ENCODE measurements at regions not wholly inside any gene's neighbourhood (a gene's known extent, or its start where the extent isn't known, plus 50 kb on each side); places are given as distances from the start of the nearest gene placed in this dataset.

DNA sequence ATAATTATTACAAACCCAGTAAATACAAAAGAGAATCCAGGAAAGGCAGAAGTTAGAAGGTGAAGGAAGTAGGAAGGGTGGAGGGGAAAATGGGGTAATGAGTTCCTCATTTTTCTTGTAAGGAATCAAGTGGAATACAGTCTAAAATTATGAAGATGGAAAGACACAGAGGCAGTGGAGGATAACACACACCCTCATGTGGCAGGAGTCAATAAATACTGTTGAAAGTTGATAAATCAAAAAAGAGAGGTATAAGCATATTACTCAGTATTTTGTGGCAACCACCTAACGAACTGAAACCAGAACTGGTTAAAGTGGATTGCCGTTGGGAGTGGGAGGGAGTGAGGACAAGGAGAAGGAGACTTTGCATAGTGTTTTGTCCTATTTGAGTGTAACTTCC is 78.6 kb upstream of the SLC44A3 start:
- TF ChIP-seq, protein P1, sequence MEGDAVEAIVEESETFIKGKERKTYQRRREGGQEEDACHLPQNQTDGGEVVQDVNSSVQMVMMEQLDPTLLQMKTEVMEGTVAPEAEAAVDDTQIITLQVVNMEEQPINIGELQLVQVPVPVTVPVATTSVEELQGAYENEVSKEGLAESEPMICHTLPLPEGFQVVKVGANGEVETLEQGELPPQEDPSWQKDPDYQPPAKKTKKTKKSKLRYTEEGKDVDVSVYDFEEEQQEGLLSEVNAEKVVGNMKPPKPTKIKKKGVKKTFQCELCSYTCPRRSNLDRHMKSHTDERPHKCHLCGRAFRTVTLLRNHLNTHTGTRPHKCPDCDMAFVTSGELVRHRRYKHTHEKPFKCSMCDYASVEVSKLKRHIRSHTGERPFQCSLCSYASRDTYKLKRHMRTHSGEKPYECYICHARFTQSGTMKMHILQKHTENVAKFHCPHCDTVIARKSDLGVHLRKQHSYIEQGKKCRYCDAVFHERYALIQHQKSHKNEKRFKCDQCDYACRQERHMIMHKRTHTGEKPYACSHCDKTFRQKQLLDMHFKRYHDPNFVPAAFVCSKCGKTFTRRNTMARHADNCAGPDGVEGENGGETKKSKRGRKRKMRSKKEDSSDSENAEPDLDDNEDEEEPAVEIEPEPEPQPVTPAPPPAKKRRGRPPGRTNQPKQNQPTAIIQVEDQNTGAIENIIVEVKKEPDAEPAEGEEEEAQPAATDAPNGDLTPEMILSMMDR (conservative IDR thresholded peaks at IDR 0.05), result peak; percentile 33; the same call in 1 of the 2 replicates
- peak overlapping the region; percentile 94 for H3K27ac ChIP-seq

DNA sequence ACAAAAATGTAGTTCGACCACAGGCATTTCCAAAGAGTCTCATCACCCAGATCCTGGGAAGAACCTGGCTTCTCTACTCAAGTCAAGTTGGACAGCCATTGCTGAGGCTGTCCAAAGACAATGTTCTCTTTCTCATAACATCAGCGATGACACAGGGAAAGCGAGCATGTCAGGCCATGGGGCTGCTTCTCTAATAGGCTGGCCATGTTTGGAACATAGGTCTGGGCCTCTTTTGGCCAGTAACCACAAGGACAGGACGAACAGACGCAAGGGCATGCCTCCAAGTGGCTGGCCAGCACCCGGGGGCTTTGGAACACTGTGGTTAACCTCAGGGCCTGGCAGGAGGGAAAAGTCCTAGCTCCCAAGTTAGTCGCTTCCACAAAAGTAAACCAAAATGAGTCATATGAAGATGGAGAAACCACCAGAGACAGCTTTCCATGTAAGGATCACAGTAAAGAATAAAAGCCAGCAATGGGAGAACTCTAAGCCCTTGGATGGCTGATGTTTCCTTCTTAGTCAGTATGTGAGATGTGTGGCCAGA is 80.6 kb upstream of the SLC44A3 start:
- TF ChIP-seq, protein P1 (conservative IDR thresholded peaks at IDR 0.05), result no peak
- H3K27ac ChIP-seq, result no peak overlapping the region

DNA sequence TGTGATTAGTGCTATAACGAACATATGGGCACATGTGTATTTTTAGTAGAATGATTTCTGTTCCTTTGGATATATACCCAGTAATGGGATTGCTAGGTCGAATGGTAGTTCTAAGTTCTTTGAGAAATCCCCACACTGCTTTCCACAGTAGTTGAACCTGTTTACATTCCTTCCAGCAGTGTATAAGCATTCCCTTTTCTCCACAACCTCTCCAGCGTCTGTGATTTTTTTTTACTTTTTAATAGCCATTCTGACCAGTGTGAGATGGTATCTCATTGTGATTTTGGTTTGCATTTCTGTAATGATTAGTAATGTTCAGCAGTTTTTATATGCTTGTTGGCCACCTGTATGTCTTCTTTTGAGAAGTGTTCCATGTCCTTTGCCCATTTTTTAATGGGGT is 81.8 kb upstream of the SLC44A3 start:
- TF ChIP-seq, protein P1 (conservative IDR thresholded peaks at IDR 0.05), result no peak

DNA sequence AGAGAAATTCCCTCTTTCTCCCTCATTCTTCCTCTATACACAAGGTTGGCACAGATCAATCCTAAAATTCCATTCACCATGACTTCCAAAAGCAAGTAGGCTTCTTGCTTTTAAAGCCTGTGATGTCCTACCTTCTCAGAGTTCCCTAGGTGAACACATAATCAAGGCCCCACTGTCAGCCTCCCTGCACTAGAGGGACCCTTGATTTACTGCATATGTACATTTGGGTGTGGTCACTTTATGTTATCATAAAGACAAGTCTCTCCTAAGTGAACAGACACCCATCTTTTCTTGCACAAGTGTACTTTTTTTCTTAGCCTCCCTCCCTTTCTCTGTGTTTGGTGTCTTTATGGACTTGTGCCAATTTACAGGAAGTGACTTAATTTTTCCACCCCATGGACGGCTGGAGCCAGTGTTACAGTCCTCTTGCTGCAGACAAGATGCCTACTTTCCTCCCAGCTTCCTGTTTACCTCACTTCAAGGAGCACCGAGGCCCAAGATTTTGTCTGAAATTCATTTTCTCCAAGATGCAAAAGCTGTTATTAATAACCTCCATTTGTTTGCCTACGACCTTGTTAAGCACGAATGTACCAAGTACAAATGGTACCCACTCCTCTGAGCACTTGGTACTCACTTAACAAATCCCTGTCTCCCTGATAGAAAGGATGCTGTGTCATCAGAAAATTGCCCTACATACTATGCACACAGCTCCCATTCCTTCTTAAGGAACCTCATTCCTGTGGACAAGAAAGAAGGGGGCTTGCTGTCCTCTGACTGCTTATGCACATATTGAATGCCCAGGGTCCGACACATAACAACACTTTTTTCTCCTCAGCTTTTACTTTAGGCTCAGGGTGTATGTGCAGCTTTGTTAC is 82.8 kb upstream of the SLC44A3 start:
- H3K27ac ChIP-seq, result no peak overlapping the region
- TF ChIP-seq, protein P1 (conservative IDR thresholded peaks at IDR 0.05), result no peak

More for the DNA sequence above, 81.8 kb upstream of the SLC44A3 start:
- no peak overlapping the region for H3K27ac ChIP-seq

DNA sequence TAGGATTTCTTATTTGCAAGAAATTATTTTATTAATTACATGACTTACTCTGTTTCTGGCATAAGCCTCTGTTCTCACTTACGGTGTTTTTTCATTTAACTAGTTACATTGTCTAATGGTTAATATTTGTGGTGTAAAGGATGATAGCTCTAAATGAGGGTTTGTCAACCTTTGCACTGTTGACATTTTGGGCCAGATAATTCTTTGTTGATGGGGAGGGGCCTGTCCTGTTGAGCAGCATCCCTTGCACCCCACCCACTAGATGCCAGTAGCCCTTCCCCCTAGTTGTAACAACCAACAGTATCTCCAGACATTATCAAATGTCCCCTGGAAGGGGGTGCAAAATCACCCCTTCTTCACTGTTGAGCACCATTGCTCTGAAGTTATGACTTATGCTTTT is 83.6 kb upstream of the SLC44A3 start:
- TF ChIP-seq, protein P1 (conservative IDR thresholded peaks at IDR 0.05), result no peak
- H3K27ac ChIP-seq, result no peak overlapping the region

DNA sequence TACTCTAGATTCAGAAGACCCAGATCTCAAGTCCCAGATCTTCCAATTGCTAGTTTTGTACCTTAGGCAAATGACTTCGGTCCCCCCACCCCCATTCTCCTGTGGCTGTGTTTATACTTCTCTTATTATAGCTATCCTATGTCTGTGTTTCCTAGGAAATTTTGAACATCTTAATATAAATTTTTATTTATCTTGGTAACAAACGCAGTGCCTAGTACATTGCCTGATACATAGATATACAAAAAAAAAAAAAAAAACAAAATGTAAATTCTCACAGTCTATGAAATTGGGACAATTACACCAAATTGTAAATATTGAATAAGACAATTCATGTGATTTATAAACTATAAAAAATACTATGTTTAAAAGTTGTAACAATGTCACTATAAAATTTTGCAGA is 84.1 kb upstream of the SLC44A3 start:
- H3K27ac ChIP-seq, result no peak overlapping the region
- TF ChIP-seq, protein P1 (conservative IDR thresholded peaks at IDR 0.05), result no peak

DNA sequence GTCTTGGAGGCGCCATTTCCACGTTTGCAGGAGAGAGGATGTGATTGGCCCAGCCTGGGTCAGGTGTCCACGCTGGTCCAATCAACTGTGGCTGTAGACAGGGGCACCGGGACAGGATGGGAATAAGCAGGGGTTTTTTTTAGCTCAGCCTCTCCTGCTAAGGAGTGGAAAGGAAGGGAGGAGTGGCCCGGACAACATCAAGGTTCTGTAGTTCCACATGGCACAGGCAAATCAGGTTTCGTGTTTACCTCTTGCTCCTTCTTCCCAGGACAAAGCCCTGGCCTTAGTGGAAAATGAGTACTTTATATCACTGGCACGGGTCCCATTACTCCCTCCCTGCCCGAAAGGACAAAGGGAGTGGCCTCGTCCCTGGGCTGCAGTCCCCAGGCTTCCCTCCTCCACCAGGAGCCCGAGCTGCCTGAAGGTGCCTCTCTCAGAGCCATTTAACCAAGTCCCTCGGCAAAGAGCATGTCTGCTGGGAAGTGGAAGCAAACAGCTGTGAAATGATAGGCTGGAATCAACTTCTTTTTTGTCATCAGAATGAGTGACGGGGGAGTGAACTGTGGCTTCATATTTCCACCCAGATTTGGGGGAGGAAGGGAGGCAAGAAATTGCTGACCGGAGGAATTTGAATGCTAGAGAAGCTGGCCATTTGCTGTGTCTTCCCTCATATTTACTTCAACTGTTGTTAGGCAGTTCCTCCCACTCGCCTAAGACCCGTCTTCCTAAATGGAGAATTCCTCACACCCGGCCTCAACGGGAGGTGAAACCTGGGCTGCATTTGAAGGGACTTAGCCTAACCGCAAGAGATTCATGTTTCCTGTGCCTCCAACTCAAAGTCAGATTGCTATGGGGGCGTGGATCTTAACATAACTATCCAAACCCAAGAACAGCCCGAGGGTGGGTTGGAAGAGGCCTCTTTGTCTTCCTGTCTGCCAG is 84.9 kb upstream of the SLC44A3 start:
- TF ChIP-seq, protein P1 (conservative IDR thresholded peaks at IDR 0.05), result no peak
- no peak overlapping the region for H3K27ac ChIP-seq

Data from VCaP (cell line).